22Rv1 (cell line): ENCODE measurements at regions not wholly inside any gene's neighbourhood (a gene's known extent, or its start where the extent isn't known, plus 50 kb on each side); places are given as distances from the start of the nearest gene placed in this dataset.

Experiments
- H3K27ac ChIP-seq: fragments of 450-650 bp; 2 replicates; pipeline ENCODE4 v1.5.1; 2017
- CTCF ChIP-seq: fragments of 450-650 bp; IDR thresholded peaks from 2 replicates; pipeline ENCODE4 v1.5.1; 2017; ENCODE audit warnings: mild to moderate bottlenecking
- ZFX ChIP-seq: fragments of 450-650 bp; IDR thresholded peaks from 2 replicates; pipeline ENCODE4 v1.6.1; 2017; ENCODE audit warnings: antibody characterized with exemption, borderline replicate concordance

GRCh38 chr3:182349951-182350517 lies 443.3 kb upstream of the ATP11B start:
- TF ChIP-seq CTCF: no peak
- no peak for TF ChIP-seq ZFX
- no peak overlapping the region for H3K27ac ChIP-seq

- H3K27ac ChIP-seq: no peak overlapping the region
- TF ChIP-seq ZFX: no peak
- no peak for TF ChIP-seq CTCF
Observed at GRCh38 chr3:182357928-182358327, 435.4 kb upstream of the ATP11B start.

- TF ChIP-seq CTCF: no peak
- TF ChIP-seq ZFX: no peak
- no peak overlapping the region for H3K27ac ChIP-seq
Observed at GRCh38 chr3:182364323-182364722, 429.0 kb upstream of the ATP11B start.

GRCh38 chr3:182364723-182365650 lies 428.3 kb upstream of the ATP11B start:
- no peak overlapping the region for H3K27ac ChIP-seq
- TF ChIP-seq ZFX: no peak
- TF ChIP-seq CTCF: no peak

- H3K27ac ChIP-seq: no peak overlapping the region
- TF ChIP-seq ZFX: no peak
- TF ChIP-seq CTCF: no peak
Observed at GRCh38 chr3:182366746-182367145, 426.6 kb upstream of the ATP11B start.

- no peak overlapping the region for H3K27ac ChIP-seq
- TF ChIP-seq ZFX: no peak
- TF ChIP-seq CTCF: no peak
Observed at GRCh38 chr3:182369861-182370260, 423.4 kb upstream of the ATP11B start.

- TF ChIP-seq ZFX (no peak), CTCF (no peak)
- H3K27ac ChIP-seq: no peak overlapping the region
Observed at GRCh38 chr3:182370949-182371348, 422.4 kb upstream of the ATP11B start.
